ENCODE measurements at regions not wholly inside any gene's neighbourhood (a gene's known extent, or its start where the extent isn't known, plus 50 kb on each side); places are given as distances from the start of the nearest gene placed in this dataset.

GRCh38 chr16:86753399-86753798, 175.1 kb downstream of the FOXL1 start:
- Mint-ChIP-seq H3K27me3 (peaks cover 3% of the 10 kb centered on the region), H3K4me1 (no peaks in the 10 kb centered on the region), H3K27ac (no peak overlapping the region), H3K9me3 (no peaks in the 10 kb centered on the region), H3K4me3 (no peak overlapping the region), H3K36me3 (no peaks in the 10 kb centered on the region)

DNA sequence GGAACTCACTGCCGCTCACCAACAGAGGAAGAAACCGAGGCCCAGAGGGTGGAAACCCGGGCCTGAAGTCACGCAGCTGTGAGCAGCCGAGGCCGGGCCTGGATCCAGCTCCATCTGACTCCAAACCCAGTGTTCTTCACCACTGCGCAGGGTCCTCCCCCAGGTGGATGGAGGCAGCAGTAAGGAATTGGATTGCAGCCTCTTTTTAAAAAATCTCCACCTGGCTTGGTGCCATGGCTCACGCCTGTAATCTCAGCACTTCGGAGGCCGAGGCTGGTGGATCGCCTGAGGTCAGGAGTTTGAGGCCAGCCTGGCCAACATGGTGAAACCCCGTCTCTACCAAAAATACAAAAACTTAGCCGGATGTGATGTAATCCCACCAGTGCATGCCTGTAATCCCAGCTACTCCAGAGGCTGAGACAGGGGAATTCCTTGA, 177.2 kb downstream of the FOXL1 start:
- Mint-ChIP-seq H3K4me3 (no peak overlapping the region), H3K27ac (no peak overlapping the region), H3K4me1 (no peaks in the 10 kb centered on the region), H3K27me3 (peaks cover 15% of the 10 kb centered on the region), H3K36me3 (no peaks in the 10 kb centered on the region), H3K9me3 (no peaks in the 10 kb centered on the region)

- no peaks in the 10 kb centered on the region for H3K36me3 Mint-ChIP-seq
Measured at GRCh38 chr16:86756882-86757703, 178.7 kb downstream of the FOXL1 start.

DNA sequence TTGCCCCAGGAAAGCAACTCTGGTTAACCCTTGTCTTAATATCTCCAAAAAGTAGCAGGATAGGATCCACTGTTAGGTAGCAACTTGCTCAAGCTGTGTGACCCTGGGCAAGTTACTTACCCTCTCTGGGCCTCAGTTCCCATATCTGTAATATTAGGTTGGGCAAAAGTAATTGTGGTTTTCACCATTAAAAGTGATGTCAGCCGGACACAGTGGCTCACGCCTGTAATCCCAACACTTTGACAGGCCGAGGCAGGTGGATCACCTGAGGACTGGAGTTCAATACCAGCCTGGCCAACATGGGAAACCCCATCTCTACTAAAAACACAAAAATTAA, 179.3 kb downstream of the FOXL1 start:
- no peak overlapping the region for H3K27ac Mint-ChIP-seq
- H3K4me3 Mint-ChIP-seq = no peak overlapping the region
- H3K4me1 Mint-ChIP-seq = no peaks in the 10 kb centered on the region
- peaks cover 26% of the 10 kb centered on the region for H3K27me3 Mint-ChIP-seq
- H3K9me3 Mint-ChIP-seq = no peaks in the 10 kb centered on the region
- no peaks in the 10 kb centered on the region for H3K36me3 Mint-ChIP-seq

More at GRCh38 chr16:86756882-86757703, 178.7 kb downstream of the FOXL1 start:
- Mint-ChIP-seq H3K9me3 (no peaks in the 10 kb centered on the region), H3K4me1 (no peaks in the 10 kb centered on the region), H3K27me3 (peaks cover 23% of the 10 kb centered on the region), H3K4me3 (no peak overlapping the region), H3K27ac (no peak overlapping the region)

DNA sequence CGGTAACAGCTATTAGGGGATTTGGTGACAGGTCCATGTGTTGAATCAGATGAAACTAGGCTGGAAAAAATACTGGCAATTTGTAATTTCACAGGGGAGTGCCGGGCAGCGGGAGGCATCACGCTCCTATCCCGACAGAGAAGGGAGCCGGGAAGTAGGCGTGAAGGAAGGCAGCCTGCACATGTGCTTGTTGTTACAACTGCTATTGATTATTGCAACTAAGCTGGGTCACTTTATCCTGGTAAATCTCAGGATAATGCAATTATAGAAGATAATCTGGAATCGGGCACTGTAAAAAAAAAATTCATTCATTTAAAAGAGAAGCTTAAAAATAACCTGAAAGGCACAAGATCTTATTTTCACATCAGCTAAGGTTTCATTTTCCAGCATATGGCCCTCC, 180.6 kb downstream of the FOXL1 start:
- no peak overlapping the region for H3K27ac Mint-ChIP-seq
- H3K4me3 Mint-ChIP-seq = no peak overlapping the region
- peaks cover 27% of the 10 kb centered on the region for H3K27me3 Mint-ChIP-seq
- no peaks in the 10 kb centered on the region for H3K9me3 Mint-ChIP-seq
- H3K36me3 Mint-ChIP-seq = no peaks in the 10 kb centered on the region
- H3K4me1 Mint-ChIP-seq = no peaks in the 10 kb centered on the region

- no peak overlapping the region for H3K27ac Mint-ChIP-seq
- H3K4me1 Mint-ChIP-seq = no peaks in the 10 kb centered on the region
- H3K36me3 Mint-ChIP-seq = no peaks in the 10 kb centered on the region
- peaks cover 30% of the 10 kb centered on the region for H3K27me3 Mint-ChIP-seq
- H3K9me3 Mint-ChIP-seq = no peaks in the 10 kb centered on the region
- no peak overlapping the region for H3K4me3 Mint-ChIP-seq
Measured at GRCh38 chr16:86761111-86762031, 183.0 kb downstream of the FOXL1 start.

DNA sequence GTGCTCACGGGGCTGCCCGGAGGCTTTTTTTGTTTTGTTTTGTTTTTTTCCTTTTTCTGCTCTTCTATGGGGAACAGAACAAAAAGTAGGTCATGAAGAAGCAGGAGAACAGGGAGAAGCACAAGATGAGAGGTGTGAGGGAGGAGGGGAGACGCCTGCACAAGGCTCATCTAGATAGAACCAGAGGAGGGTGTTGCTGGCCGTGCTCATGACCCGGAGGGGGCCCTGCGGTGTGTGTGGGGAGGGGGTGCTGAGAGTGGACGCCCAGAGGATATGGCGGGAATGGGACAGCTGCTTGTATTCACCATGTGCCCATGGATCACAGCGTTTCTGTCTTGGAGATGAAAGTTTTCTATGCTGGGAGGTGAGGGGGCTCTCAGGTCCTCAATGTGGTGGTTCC, 183.7 kb downstream of the FOXL1 start:
- no peak overlapping the region for H3K27ac Mint-ChIP-seq
- H3K4me3 Mint-ChIP-seq = no peak overlapping the region
- H3K36me3 Mint-ChIP-seq = no peaks in the 10 kb centered on the region
- H3K27me3 Mint-ChIP-seq = peaks cover 31% of the 10 kb centered on the region
- no peaks in the 10 kb centered on the region for H3K9me3 Mint-ChIP-seq
- H3K4me1 Mint-ChIP-seq = no peaks in the 10 kb centered on the region

GRCh38 chr16:86763819-86764218, 185.5 kb downstream of the FOXL1 start:
- H3K9me3 Mint-ChIP-seq = no peaks in the 10 kb centered on the region
- no peak overlapping the region for H3K27ac Mint-ChIP-seq
- H3K4me1 Mint-ChIP-seq = no peaks in the 10 kb centered on the region
- no peaks in the 10 kb centered on the region for H3K36me3 Mint-ChIP-seq
- H3K4me3 Mint-ChIP-seq = no peak overlapping the region
- H3K27me3 Mint-ChIP-seq = peaks cover 28% of the 10 kb centered on the region

DNA sequence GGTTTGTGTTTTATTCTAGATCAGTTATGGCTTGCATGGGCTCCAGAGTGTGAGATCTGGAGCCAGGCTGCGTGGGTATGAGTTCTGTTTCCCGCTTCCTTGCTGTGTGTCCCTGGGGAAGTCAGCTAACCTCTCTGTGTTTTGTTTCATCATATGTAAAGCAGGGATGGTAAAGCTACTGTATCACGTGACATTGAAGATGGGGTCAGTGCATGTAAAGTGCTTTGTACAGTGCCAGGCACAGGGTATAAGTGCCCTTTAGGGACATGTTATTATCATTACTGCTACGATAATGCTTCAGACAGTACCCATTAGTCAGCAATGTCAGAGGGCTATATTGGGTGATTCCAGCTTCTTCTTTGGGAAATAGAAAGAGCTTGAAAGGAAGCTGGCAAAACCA, 186.2 kb downstream of the FOXL1 start:
- H3K4me3 Mint-ChIP-seq = no peak overlapping the region
- no peaks in the 10 kb centered on the region for H3K9me3 Mint-ChIP-seq
- H3K27me3 Mint-ChIP-seq = peaks cover 24% of the 10 kb centered on the region
- no peaks in the 10 kb centered on the region for H3K36me3 Mint-ChIP-seq
- no peaks in the 10 kb centered on the region for H3K4me1 Mint-ChIP-seq
- H3K27ac Mint-ChIP-seq = no peak overlapping the region

- Mint-ChIP-seq H3K27me3 (peaks cover 20% of the 10 kb centered on the region), H3K4me1 (no peaks in the 10 kb centered on the region), H3K36me3 (no peaks in the 10 kb centered on the region), H3K9me3 (no peaks in the 10 kb centered on the region), H3K27ac (no peak overlapping the region), H3K4me3 (no peak overlapping the region)
Measured at GRCh38 chr16:86765389-86766026, 187.2 kb downstream of the FOXL1 start.

DNA sequence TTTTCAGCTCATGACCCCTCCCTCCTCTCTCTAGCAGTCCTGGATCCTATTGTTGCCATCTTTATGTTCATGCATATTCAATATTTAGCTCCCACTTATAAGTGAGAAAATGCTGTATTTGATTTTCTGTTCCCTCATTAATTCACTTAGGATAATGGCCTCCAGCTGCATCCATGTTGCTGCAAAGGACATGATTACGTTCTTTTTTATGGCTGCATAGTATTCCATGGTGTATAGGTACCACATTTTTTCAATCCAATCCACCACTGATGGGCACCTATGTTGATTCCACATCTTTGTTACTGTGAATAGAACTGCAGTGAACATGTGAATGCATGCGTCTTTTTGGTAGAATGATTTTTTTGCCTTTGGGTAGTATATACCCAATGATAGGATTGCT, 188.4 kb downstream of the FOXL1 start:
- Mint-ChIP-seq H3K9me3 (no peaks in the 10 kb centered on the region), H3K27me3 (peaks cover 13% of the 10 kb centered on the region), H3K27ac (no peak overlapping the region), H3K4me3 (no peak overlapping the region), H3K4me1 (no peaks in the 10 kb centered on the region), H3K36me3 (no peaks in the 10 kb centered on the region)

DNA sequence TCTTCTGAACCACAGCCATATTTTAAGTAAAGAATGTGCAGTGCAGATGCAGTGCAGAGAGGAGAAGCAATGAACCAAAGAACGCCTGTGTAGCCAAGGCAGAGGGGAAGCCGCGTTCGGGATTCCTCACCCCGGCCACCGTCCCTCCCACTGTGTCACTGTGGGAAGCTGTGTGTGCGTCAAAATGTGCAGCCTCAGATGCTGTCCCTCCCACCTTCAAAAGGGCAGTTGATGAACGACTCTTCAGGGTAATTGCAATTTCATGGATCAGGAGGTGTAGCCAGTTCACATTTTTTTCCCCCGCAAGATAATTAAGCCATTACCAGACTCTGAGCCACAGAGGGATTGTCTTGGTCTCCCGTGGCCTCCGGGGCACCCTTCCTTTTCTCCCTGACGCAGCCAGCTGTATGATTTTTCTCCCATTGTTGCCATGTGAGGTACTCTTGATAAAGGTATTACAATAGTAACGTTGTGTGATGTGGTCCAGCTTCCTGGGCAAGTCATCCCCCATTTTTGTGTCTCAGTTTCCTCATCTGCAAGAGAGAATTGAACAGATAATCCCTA, 190.0 kb downstream of the FOXL1 start:
- H3K27me3 Mint-ChIP-seq = peaks cover 7% of the 10 kb centered on the region
- no peaks in the 10 kb centered on the region for H3K9me3 Mint-ChIP-seq
- no peaks in the 10 kb centered on the region for H3K36me3 Mint-ChIP-seq
- no peak overlapping the region for H3K27ac Mint-ChIP-seq
- no peak overlapping the region for H3K4me3 Mint-ChIP-seq
- no peaks in the 10 kb centered on the region for H3K4me1 Mint-ChIP-seq

DNA sequence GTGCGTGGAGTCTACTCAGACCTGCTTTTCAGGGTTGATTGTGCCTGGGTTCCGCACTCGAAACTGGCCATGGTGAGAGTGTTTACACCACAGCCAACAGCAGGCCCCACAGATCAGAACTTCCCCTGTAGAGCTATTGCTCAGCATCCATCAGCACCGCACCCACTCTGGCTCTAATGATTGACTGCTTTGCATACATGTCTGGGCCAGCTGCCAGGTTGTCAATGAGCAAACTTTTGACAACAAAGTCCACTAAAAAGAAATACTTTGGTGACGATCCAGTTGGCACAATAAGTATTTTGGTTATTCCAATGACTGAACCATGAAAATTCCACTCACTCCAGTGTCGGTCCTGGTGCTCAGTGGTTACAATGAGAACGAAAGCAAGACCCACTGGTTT, 190.7 kb downstream of the FOXL1 start:
- no peak overlapping the region for H3K27ac Mint-ChIP-seq
- peaks cover 7% of the 10 kb centered on the region for H3K27me3 Mint-ChIP-seq
- no peaks in the 10 kb centered on the region for H3K36me3 Mint-ChIP-seq
- no peaks in the 10 kb centered on the region for H3K9me3 Mint-ChIP-seq
- H3K4me3 Mint-ChIP-seq = no peak overlapping the region
- H3K4me1 Mint-ChIP-seq = no peaks in the 10 kb centered on the region

- Mint-ChIP-seq H3K4me1 (no peaks in the 10 kb centered on the region), H3K4me3 (no peak overlapping the region), H3K9me3 (no peaks in the 10 kb centered on the region), H3K27ac (no peak overlapping the region), H3K36me3 (no peaks in the 10 kb centered on the region), H3K27me3 (peaks cover 4% of the 10 kb centered on the region)
Measured at GRCh38 chr16:86771506-86772460, 193.4 kb downstream of the FOXL1 start.

All from activated naive CD4-positive, alpha-beta T cell treated with anti-CD3 and anti-CD28 coated beads, Interleukin-2, amount 50 U/mL, for 24 hours (primary cell).